ENCODE measurements at regions not wholly inside any gene's neighbourhood (a gene's known extent, or its start where the extent isn't known, plus 50 kb on each side); places are given as distances from the start of the nearest gene placed in this dataset.

- no peak overlapping the region for H3K4me2 ChIP-seq (ENCODE audit: insufficient read depth, insufficient read length, low read length)
Measured at GRCh38 chr7:347001-347590, 57.1 kb downstream of the FOXL3 start.

More at GRCh38 chr7:347001-347590, 57.1 kb downstream of the FOXL3 start:
- Mint-ChIP-seq H3K27ac (no peak overlapping the region), H3K4me3 (no peak overlapping the region), H3K9me3 (no peaks in the 10 kb centered on the region; a peak in 1 of 5 replicates), H3K27me3 (ENCODE audit: low read depth) (no peaks in the 10 kb centered on the region; the same call in 1 of the 2 replicates), H3K4me1 (peaks cover 0 to 6% of the 10 kb centered on the region in 2 experiments; a peak in 1 of 4 replicates), H3K36me3 (ENCODE audit: insufficient read depth in 1 of 3, low read depth in 3 of 3) (no peaks in the 10 kb centered on the region; a peak in 1 of 7 replicates)
- Histone ChIP-seq H3K23ac (ENCODE audit: insufficient read length, low read depth, low read length) (no peak overlapping the region), H3T11ph (ENCODE audit: low read length) (no peak overlapping the region), H3K14ac (ENCODE audit: insufficient read depth, low read length) (no peak overlapping the region; the same call in 1 of the 2 replicates), H3K27me3 (ENCODE audit: insufficient read depth, low read length) (no peaks in the 10 kb centered on the region), H3K18ac (ENCODE audit: insufficient read length, low read depth, low read length) (no peak overlapping the region), H3K4ac (ENCODE audit: low read depth, low read length) (no peak overlapping the region), H2BK20ac (ENCODE audit: low read depth, low read length, poor library complexity, severe bottlenecking) (no peak overlapping the region), H2BK15ac (ENCODE audit: low read depth, low read length) (no peak overlapping the region), H2BK5ac (ENCODE audit: insufficient read length, low read length) (no peak overlapping the region), H2BK120ac (ENCODE audit: low read depth, low read length, poor library complexity, severe bottlenecking) (no peak overlapping the region), H3K23me2 (ENCODE audit: insufficient read length, low read depth, low read length, poor library complexity, severe bottlenecking) (no peaks in the 10 kb centered on the region), H2AFZ (ENCODE audit: low read length) (no peak overlapping the region), H3K27ac (ENCODE audit: insufficient read length, low read depth, low read length) (no peak overlapping the region), H2AK5ac (ENCODE audit: insufficient read length, low read length) (no peak overlapping the region), H3K56ac (ENCODE audit: insufficient read length, low read depth, low read length) (no peak overlapping the region), H4K8ac (replicated peaks; ENCODE audit: insufficient read length, low read depth, low read length) (no peak overlapping the region), H3K9me3 (ENCODE audit: control insufficient read depth, low read depth, low read length) (no peaks in the 10 kb centered on the region), H3K79me2 (ENCODE audit: insufficient read depth, low read length) (no peaks in the 10 kb centered on the region), H2BK12ac (ENCODE audit: insufficient read length, low read depth, low read length) (no peak overlapping the region), H4K5ac (ENCODE audit: insufficient read length, low read depth, low read length) (no peak overlapping the region), H4K20me1 (ENCODE audit: control insufficient read depth, insufficient read depth, insufficient read length) (no peaks in the 10 kb centered on the region), H3K79me1 (ENCODE audit: insufficient read depth, low read depth, low read length, poor library complexity, severe bottlenecking) (no peaks in the 10 kb centered on the region), H3K9ac (ENCODE audit: extremely low read depth, insufficient read length, low read length) (no peak overlapping the region), H4K91ac (ENCODE audit: insufficient read length, low read depth, low read length) (no peak overlapping the region), H3K4me1 (ENCODE audit: insufficient read depth, low read length) (no peaks in the 10 kb centered on the region)
- no peak for TF ChIP-seq CTCF (conservative IDR thresholded peaks at IDR 0.05)
- no peak for DNase-seq
- WGBS (ENCODE audit: extremely low coverage, insufficient read length, low lambda C conversion rate): no CpG with 5 or more reads among the region's 20 CpGs
